ENCODE measurements at regions not wholly inside any gene's neighbourhood (a gene's known extent, or its start where the extent isn't known, plus 50 kb on each side); places are given as distances from the start of the nearest gene placed in this dataset.

GRCh38 chr2:176503776-176504175 lies 234.5 kb downstream of the MTX2 start:
- TF ChIP-seq CTCF (conservative IDR thresholded peaks at IDR 0.05; ENCODE audit: low read depth, low read length) (no peak), EZH2phosphoT487 (IDR thresholded peaks at IDR 0.05; ENCODE audit: borderline replicate concordance, low read length) (no peak), EZH2 (IDR thresholded peaks at IDR 0.05; ENCODE audit: low read length, unreplicated experiment) (no peak)
